ENCODE measurements at regions not wholly inside any gene's neighbourhood (a gene's known extent, or its start where the extent isn't known, plus 50 kb on each side); places are given as distances from the start of the nearest gene placed in this dataset.

DNA sequence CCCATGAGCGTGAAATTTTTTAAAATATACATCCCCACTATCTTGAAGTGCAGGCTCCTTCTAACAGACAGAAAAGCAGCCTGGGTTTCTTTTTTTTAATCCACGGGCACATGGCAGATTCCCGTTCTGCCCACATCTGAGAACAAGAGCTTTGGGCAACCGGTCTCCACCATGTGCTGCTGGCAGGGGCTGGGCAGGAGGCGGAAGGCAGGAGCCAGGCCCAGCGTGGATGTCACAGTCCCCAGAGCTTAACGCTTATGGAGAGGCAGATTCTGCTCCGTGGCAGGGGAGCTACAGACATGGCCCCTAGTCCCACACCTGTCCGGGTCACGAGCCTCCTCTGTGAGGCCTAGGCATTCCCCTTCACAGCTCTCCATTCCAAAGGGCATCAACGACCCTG is 503.0 kb upstream of the MYT1L start:
- no peaks in the 10 kb centered on the region for H3K36me3 Mint-ChIP-seq (ENCODE audit: low read depth)
- no peaks in the 10 kb centered on the region for H3K27me3 Mint-ChIP-seq
- no peak overlapping the region for H3K4me3 Mint-ChIP-seq
- H3K27ac Mint-ChIP-seq: no peak overlapping the region
- no peak for DNase-seq
- no peaks in the 10 kb centered on the region for H3K9me3 Mint-ChIP-seq
- intact Hi-C loops (cut with micrococcal nuclease): no loop called here
- no peaks in the 10 kb centered on the region for H3K4me1 Mint-ChIP-seq

DNA sequence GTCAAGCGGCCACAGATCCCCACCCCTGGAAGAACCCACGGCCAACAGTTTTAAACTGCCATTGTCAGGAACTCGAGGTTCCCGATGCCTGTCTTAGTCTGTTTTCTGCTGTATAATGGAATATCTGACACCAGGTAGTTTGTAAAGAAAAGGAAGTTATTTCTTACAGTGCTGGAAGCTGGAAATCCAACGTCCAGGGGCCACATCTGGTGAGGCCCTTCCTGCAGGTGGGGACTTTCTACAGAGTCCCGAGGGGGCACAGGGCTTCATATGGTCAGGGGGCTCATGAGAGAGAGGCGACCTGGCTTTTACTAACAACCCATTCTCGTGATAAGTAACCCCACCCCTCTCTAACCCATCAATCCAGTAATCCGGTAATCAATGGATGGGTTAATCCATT is 501.6 kb upstream of the MYT1L start:
- no peaks in the 10 kb centered on the region for H3K4me1 Mint-ChIP-seq
- no peaks in the 10 kb centered on the region for H3K9me3 Mint-ChIP-seq
- H3K36me3 Mint-ChIP-seq (ENCODE audit: low read depth): no peaks in the 10 kb centered on the region
- no peak overlapping the region for H3K27ac Mint-ChIP-seq
- intact Hi-C loops (cut with micrococcal nuclease): no loop called here
- DNase-seq: no peak
- H3K27me3 Mint-ChIP-seq: no peaks in the 10 kb centered on the region
- H3K4me3 Mint-ChIP-seq: no peak overlapping the region

DNA sequence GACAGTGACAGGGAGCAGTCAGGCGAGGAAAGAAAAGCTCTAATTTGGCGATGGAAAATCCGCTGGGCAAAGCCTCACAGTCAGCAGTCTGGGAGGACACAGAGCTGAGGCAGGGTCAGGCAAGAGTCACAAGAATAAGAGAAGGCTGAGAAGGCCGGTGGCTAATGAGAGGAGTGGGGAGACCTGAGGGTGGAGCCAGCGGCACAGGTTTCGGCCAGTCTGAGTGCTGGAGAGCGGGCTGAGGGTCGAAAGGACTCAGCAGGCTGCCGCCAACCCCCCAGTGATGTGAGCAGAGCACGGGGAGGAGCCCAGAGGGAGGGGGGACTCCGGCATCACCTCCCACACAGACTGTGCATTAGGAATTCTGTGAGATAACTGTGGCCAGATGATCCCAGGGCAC is 500.6 kb upstream of the MYT1L start:
- Mint-ChIP-seq H3K27ac (no peak overlapping the region), H3K4me1 (no peaks in the 10 kb centered on the region), H3K36me3 (ENCODE audit: low read depth) (no peaks in the 10 kb centered on the region), H3K4me3 (no peak overlapping the region), H3K27me3 (no peaks in the 10 kb centered on the region), H3K9me3 (no peaks in the 10 kb centered on the region)
- no peak for DNase-seq
- intact Hi-C loops (cut with micrococcal nuclease): no loop called here

DNA sequence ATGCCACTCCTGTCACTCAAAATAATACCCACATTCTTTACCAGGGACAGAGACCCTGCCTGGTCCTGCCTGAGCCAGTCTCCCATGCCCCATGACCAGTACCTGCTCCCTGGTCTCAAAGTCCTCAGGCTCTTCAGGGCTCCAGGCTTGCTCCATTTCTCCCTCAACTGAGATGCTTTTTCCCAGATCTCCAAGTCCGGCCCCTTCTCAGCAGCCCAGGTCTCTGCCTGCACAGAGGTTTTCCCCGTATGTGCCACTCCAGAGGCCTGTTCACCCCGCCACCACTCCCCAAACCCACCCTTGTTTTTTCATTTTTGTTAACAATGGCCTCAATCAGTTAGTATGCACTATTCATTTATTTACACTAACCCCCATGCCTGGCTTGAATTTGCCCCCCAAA is 499.5 kb upstream of the MYT1L start:
- no peak for DNase-seq
- no peaks in the 10 kb centered on the region for H3K4me1 Mint-ChIP-seq
- no peaks in the 10 kb centered on the region for H3K9me3 Mint-ChIP-seq
- intact Hi-C loops (cut with micrococcal nuclease): no loop called here
- H3K27me3 Mint-ChIP-seq: no peaks in the 10 kb centered on the region
- no peak overlapping the region for H3K4me3 Mint-ChIP-seq
- H3K36me3 Mint-ChIP-seq (ENCODE audit: low read depth): no peaks in the 10 kb centered on the region
- no peak overlapping the region for H3K27ac Mint-ChIP-seq

DNA sequence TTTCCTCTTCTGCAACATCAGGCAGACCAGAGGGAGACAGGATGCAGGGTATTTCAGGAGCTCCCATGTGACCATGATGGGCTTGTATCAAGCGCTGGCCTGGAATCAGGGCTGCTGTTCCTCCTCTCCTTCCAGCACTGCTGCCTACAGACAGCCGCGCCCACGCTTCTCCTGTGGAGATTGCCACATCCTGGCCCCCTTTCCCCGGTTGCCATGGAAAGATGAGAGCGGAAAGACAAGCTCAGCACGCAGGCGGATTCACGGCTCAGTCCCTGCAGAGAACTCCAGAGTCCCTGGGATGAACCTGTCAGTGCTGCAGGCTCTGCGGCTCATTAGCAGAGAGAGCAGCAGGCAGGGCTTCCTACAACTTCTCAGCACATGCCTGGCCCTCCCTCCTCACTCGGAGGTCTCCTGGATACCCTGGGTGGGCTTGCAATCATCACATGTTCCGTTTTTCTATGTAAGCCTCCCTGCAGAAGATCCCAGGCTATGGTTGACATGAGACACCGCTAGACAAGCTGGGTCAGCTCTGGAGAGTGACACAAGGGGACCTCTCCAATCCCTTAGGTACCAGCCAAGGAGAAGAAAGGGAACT is 497.8 kb upstream of the MYT1L start:
- H3K9me3 Mint-ChIP-seq: no peaks in the 10 kb centered on the region
- no peaks in the 10 kb centered on the region for H3K36me3 Mint-ChIP-seq (ENCODE audit: low read depth)
- intact Hi-C loops (cut with micrococcal nuclease): no loop called here
- no peak overlapping the region for H3K4me3 Mint-ChIP-seq
- H3K27me3 Mint-ChIP-seq: no peaks in the 10 kb centered on the region
- H3K27ac Mint-ChIP-seq: no peak overlapping the region
- DNase-seq: no peak
- H3K4me1 Mint-ChIP-seq: no peaks in the 10 kb centered on the region

DNA sequence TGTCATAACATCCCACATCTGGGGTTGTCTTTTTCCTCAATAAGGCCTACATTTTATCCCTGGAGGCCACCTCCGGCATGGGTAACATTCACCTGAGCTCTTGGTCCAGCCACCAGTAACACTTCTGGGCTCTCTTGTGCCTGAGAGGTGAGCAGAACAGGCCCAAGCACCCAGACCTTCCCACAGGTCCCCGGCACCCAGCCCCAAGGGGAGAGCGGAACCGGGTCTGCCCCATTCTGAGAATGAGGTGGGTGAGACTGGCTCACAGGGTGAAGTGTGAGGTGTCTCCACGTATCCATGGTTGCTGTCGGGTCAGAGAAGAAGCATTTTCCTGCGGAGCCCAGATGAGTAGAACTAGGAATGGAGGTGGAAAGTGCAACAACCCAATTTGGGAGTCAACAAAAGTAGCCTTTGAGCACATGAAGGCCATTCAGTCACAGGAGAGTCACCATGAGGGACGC is 496.7 kb upstream of the MYT1L start:
- no peak for DNase-seq
- H3K9me3 Mint-ChIP-seq: no peaks in the 10 kb centered on the region
- H3K4me3 Mint-ChIP-seq: no peak overlapping the region
- no peaks in the 10 kb centered on the region for H3K36me3 Mint-ChIP-seq (ENCODE audit: low read depth)
- H3K27me3 Mint-ChIP-seq: no peaks in the 10 kb centered on the region
- intact Hi-C loops (cut with micrococcal nuclease): no loop called here
- H3K27ac Mint-ChIP-seq: no peak overlapping the region
- H3K4me1 Mint-ChIP-seq: no peaks in the 10 kb centered on the region

DNA sequence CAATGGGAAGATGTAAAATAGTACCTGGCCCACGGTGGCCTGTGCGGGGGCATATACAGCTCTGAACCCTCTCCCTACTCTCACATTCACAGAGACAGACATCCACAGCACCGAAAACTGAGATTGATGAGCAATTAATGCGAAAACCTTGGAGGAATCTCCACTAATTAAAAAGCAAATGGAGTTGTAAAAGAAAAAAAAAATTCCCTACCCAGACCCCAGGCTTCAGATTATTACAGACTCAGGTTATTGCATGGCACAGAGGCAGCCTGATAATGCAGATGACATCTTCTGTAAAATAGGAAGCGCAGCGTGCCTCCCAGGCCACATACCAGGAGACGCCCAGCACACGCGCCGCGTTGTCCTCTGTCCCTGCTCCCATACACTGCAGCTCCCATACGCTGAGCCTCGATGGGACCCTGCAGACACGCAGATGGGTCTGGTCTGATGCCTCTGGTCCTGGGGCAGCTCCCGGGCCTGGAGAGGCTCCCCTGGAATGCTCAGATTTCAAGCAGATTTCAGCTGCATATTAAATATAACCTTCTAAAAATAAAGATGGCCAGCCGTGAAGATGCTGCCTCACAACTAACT is 496.1 kb upstream of the MYT1L start:
- H3K27ac Mint-ChIP-seq: no peak overlapping the region
- no peak for DNase-seq
- H3K4me1 Mint-ChIP-seq: no peaks in the 10 kb centered on the region
- H3K4me3 Mint-ChIP-seq: no peak overlapping the region
- no peaks in the 10 kb centered on the region for H3K9me3 Mint-ChIP-seq
- no peaks in the 10 kb centered on the region for H3K27me3 Mint-ChIP-seq
- intact Hi-C loops (cut with micrococcal nuclease): no loop called here
- H3K36me3 Mint-ChIP-seq (ENCODE audit: low read depth): no peaks in the 10 kb centered on the region

DNA sequence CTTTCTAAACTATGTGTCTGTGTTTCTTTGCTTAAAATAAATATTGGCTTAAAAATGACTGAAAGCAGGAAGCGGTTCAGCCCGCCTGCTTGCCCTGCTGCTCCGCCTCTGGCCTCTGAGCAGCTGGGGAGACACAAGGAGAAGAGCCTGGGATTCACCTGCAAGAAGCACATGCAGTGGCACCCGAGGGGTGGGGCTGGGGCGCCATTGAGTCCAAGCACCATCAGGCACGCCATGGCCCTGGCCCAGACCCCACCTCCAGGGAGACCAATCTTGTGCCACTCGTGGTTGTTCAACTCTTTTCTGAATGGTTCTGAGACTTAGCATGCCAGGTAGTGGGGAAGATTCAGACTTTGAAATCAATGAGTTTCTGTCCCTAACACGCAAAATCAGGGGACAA is 495.5 kb upstream of the MYT1L start:
- H3K27ac Mint-ChIP-seq: no peak overlapping the region

DNA sequence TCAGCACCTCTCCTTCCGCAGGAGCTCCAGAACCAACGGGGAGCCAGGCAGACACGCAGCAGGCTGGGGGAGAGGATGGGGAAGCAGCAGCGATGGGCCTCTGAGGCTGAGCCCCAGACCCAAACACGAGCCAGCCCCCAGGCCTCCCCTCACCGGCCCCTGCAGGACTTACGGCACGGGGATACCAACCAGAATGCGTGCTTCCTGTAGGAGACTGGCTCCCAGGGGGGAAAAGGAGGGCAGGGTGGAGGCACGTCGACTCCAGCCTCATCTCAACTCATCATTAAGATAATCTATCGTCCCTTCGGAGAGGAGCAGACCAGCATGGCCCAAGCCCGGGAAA is 495.1 kb upstream of the MYT1L start:
- no peak for DNase-seq
- Mint-ChIP-seq H3K4me3 (no peak overlapping the region), H3K27ac (no peak overlapping the region), H3K4me1 (no peaks in the 10 kb centered on the region), H3K36me3 (ENCODE audit: low read depth) (no peaks in the 10 kb centered on the region), H3K27me3 (peaks cover 1% of the 10 kb centered on the region), H3K9me3 (no peaks in the 10 kb centered on the region)
- intact Hi-C loops (cut with micrococcal nuclease): no loop called here

More for the DNA sequence above, 495.5 kb upstream of the MYT1L start:
- no peaks in the 10 kb centered on the region for H3K36me3 Mint-ChIP-seq (ENCODE audit: low read depth)
- H3K9me3 Mint-ChIP-seq: no peaks in the 10 kb centered on the region
- no peak for DNase-seq
- H3K4me1 Mint-ChIP-seq: no peaks in the 10 kb centered on the region
- no peaks in the 10 kb centered on the region for H3K27me3 Mint-ChIP-seq
- intact Hi-C loops (cut with micrococcal nuclease): no loop called here
- no peak overlapping the region for H3K4me3 Mint-ChIP-seq

DNA sequence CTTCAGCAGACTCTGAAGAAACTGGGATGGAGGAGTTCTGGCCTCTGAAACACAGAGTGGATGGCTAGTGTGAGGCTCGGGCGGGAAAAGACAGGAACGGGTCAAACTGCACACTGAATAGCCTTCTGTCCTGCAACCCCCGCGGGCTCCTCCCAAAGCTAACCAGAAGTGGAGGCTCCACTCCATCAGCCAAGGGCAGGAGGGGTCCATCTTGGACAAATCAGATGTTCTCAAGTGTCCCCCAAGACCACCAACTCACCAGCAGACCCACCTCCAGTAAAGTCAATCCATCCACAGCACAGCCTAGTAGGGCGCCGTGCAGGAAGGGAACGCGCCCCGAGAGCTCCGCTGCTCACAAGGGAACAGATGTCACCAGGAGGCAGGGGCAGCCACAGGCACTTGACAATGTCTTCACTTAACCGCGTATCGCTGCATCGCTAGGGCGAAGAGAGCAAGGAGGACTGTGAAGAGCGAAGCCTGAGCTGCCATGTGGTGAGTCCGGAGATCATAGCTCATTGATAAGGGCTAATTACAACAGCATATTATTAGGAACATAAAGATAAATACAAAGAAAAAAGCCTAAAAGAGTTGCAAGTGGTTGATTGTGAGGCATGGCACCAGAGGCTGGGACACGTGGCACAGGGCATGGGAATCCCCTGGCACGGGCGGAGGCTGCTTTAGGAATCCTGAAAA is 494.6 kb upstream of the MYT1L start:
- Mint-ChIP-seq H3K4me3 (no peak overlapping the region), H3K27me3 (peaks cover 1% of the 10 kb centered on the region), H3K9me3 (no peaks in the 10 kb centered on the region), H3K36me3 (ENCODE audit: low read depth) (no peaks in the 10 kb centered on the region), H3K27ac (no peak overlapping the region), H3K4me1 (no peaks in the 10 kb centered on the region)
- intact Hi-C loops (cut with micrococcal nuclease): no loop called here
- DNase-seq: no peak

DNA sequence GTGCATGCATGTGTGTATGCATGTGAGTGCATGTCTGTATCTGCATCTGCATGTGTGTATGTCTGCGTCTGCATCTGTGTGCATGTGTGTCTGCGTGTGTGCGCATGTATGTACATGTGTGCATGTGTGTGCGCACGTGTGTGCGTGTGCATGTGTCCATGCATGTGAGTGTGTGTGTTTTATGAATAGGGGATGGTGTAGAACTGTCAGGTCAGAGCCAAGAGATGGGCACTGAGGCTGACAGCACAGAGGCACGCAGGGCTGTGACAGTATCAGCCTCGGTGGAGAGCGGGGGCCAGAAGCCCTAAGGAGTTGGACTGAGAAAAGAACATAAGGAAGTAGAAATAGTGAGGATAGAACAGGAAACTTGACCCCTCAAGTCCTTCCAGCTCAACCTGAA is 494.0 kb upstream of the MYT1L start:
- intact Hi-C loops (cut with micrococcal nuclease): no loop called here
- DNase-seq: no peak
- Mint-ChIP-seq H3K36me3 (ENCODE audit: low read depth) (no peaks in the 10 kb centered on the region), H3K9me3 (no peaks in the 10 kb centered on the region), H3K27me3 (peaks cover 3% of the 10 kb centered on the region), H3K4me1 (no peaks in the 10 kb centered on the region), H3K27ac (no peak overlapping the region), H3K4me3 (no peak overlapping the region)

DNA sequence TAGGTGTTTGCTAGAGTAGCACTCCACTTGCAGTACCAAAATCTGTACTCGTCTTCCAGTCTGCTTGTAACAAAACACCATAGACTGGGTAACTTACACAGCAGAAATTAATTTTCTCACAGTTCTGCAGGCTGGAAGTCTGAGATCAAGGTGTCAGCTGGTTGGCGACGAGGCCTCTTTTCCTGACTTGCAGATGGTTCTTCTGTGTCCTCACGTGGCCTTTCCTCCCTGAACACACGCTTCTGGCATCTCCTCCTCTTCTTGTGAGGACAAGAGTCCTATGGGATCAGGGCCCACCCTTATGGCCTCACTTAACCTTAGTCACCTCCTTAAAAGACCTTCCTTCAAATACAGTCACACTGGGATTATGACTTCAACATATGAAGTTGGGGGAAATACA is 493.5 kb upstream of the MYT1L start:
- H3K4me3 Mint-ChIP-seq: no peak overlapping the region
- no peaks in the 10 kb centered on the region for H3K36me3 Mint-ChIP-seq (ENCODE audit: low read depth)
- H3K9me3 Mint-ChIP-seq: no peaks in the 10 kb centered on the region
- no peak overlapping the region for H3K27ac Mint-ChIP-seq
- no peaks in the 10 kb centered on the region for H3K4me1 Mint-ChIP-seq
- intact Hi-C loops (cut with micrococcal nuclease): no loop called here
- peaks cover 6% of the 10 kb centered on the region for H3K27me3 Mint-ChIP-seq
- DNase-seq: no peak

DNA sequence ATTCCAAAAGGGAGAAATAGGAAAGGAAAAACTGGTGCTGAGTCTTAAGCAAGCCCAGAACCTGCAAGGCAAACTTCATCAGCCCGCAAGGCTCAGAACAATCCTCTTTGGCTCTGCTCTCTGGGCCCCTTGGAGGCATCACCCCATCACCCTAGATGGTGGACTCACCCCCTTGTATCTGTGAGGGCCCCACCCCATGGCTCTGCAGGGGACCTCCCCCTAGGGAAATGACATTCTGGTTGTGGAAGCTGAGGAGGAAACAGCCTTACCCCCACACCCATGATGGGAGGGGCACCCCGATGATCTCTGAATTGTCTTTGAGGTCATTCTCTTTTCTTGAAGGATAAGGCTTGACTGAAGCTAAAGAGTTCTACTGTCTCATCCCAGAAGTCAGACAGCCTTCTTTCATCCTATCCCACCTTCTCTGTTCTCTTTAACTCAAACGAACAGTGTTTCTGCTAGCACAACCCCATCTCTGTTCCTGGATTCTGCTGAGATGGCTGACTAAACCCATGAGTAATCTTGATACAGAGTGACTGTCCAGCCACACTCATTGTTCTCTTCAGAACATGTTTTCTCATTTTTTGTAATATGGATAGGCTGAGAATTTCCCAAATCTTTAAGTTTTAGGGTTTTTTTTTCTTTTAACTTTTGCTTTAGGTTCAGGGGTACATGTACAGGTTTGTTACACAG is 492.1 kb upstream of the MYT1L start:
- Mint-ChIP-seq H3K27me3 (peaks cover 9% of the 10 kb centered on the region), H3K4me1 (no peaks in the 10 kb centered on the region), H3K4me3 (no peak overlapping the region), H3K9me3 (no peaks in the 10 kb centered on the region), H3K27ac (no peak overlapping the region), H3K36me3 (ENCODE audit: low read depth) (no peaks in the 10 kb centered on the region)
- intact Hi-C loops (cut with micrococcal nuclease): no loop called here
- no peak for DNase-seq

DNA sequence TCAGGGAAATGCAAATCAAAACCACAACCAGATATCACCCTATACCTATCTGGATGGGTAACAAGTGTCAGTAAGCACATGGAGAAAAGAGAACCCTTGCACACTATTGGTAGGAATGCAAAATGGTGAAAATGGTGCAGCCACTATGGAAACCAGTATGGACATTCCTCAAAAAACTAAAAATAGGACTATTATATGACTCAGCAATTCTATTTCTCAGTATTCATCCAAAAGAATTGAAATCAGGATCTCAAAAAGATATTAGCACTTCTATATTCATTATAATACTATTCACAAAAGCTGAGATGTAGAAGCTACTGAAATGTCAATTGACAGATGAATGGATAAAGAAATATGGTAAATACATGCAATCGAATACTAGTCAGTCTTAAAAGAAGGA is 491.1 kb upstream of the MYT1L start:
- Mint-ChIP-seq H3K4me1 (no peaks in the 10 kb centered on the region), H3K27ac (no peak overlapping the region), H3K4me3 (no peak overlapping the region), H3K9me3 (no peaks in the 10 kb centered on the region), H3K27me3 (peaks cover 9% of the 10 kb centered on the region), H3K36me3 (ENCODE audit: low read depth) (no peaks in the 10 kb centered on the region)
- no peak for DNase-seq
- intact Hi-C loops (cut with micrococcal nuclease): no loop called here
